ENCODE measurements at regions not wholly inside any gene's neighbourhood (a gene's known extent, or its start where the extent isn't known, plus 50 kb on each side); places are given as distances from the start of the nearest gene placed in this dataset.

DNA sequence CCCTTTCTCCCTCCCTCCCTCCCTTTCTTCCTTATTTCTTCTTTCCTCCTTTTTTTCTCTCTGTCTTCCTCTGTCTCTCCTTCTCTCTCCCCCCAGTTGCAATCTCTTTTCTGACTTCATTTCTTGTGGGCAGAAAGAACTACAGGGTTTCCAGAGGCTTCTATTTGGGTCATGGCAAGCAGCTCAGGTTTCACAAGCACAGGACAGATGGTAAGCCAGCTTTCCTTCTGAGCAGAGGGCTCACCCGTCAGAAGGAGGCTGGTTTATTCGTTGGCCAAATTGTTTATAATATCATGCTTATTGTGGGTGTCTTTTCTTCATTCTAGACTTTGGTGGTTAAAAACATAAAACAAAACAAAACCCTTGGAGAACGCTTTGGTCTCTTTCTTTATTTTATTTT lies 58.9 kb upstream of the CLMP start:
- no peak for DNase-seq

DNA sequence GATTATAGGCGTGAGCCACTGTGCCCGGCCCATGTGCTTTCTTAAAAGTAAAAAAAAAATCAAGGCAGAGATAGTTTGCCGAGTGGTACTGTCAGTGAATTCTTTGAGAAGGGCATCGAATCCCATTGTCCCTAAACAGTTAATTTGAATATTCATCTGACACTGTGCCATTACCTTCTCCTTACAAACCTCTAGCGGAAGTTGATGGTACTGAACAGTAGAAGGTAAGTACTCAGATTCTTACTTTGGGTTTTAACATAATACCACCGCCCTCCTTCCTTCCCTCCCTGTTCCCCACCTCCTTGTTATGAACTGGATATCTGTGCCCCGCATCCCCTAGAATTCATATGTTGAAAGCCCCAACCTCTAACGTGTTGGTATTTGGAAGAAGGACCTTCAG lies 58.2 kb upstream of the CLMP start:
- DNase-seq: no peak

DNA sequence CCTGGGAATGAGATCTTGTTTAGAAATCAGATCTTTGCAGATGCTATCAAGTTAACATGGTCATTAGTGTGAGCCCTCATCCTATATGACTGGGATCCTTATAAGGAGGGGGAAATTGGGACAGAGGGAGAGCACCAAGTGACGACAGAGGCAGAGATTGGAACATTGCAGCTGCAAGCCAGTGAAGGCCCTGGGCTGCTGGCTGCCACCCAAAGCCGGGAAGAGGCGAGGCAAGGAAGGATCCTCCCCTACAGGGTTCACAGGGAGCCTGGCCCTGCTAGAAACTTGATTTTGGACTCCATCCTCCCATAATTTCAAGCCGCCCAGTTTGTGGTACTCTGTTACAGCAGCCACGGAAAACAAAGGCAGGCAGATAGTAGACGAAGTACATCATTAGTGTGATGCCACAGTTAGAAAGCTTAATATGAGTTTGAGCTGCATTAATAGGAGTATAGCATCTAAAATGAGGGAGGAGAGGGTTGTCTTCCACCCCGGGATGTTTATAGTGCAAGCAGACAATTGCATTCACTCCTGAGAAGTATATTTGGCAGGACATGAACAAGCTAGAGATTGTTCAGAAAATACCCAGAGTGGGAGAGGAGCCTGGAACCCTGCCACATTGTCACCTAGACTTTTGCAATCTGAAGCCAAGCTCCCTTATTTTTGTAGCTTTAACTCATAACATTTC lies 56.8 kb upstream of the CLMP start:
- DNase-seq: no peak

DNA sequence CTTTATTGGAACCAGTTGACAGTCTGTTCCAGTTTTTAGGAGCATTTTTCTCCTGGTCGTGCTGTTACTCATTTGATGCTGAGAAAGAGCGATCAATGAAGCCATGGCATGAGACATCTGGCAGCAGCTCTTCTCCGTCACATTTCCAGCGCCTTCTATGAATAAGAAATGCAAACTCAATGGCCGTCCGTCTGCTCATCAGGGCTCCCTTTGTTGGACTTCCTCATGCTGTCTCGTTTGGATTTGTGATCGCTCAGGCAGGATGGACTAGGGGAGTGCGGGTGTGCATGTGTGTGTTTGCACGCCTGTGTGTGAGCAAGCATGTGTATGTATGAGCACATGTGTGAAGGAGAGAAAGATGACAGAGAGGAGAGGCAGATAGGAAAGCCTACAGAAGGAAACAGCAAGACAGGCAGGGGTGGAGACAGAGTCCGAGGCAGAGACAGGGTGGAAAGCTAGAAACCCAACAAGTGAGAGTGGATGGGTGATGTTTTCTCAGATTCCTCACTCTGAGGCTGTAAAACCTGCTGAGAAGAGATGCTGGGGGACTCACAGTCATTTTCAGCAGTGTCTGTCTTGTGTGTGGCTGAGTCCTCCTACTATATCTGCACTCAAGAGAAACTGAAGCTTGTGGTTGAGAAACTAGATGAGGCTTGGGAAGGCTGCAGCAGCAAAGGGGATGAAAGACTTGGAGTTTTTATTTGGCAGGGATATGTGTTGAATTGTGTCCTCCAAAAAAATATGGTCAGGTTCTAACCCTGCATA lies 56.0 kb upstream of the CLMP start:
- no peak for DNase-seq

DNA sequence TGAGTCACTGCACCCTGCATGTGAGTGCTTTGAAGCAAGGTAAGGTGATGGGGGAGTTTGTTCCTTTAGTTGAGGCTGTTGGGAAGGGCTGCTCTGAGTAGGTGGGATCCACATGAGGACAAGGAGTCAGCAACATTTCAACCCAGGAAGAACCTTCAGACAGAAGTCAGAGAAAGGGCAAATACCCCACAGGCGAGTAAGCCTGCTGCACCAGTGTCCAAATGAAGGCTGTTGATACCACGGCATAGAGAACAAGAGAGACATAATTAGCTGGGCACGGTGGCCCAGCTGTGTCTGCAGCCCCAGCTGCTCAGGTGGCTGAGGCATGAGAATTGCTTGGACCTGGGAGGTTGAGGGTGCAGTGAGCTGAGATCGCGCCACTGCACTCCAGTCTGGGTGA lies 54.3 kb upstream of the CLMP start:
- no peak for DNase-seq

DNA sequence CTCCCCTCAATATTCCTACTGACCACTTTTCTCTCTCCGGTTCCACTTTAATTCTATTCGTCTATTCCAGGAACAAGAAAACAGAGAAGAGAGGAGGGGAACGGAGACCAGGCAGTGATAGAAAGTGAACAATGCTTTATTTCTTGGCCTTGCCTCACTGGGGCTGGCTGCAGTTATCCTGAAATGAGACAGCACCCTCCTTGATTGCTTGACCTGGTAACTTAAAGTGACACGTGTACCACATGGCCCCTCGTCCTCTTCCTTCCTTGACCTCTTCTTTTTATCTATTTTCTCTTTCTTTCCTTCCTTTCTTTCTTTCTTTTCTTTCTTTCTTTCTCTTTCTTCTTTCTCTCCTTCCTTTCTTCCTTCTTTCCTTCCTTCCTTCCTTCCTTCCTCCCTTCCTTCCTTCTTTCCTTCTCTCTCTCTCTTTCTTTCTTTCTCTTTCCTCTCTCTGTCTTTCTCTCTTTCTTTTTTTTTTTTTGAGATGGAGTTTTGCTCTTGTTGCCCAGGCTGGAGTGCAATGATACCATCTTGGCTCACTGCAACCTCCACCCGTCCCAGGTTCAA lies 52.8 kb upstream of the CLMP start:
- DNase-seq: no peak

DNA sequence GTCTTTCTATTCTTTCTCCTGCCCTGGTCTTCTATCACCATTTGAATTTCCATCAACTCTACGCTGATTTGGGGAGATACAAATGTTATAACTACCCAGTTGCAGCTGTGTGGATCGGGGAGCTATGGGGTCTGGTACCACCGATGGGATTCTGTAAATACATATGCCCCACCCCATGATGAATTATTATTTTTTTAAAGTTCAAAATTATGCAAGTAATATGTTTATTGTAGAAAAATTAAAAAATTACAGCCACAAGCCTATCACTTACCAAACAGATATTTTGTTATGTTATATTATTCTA lies 52.4 kb upstream of the CLMP start:
- no peak for DNase-seq

DNA sequence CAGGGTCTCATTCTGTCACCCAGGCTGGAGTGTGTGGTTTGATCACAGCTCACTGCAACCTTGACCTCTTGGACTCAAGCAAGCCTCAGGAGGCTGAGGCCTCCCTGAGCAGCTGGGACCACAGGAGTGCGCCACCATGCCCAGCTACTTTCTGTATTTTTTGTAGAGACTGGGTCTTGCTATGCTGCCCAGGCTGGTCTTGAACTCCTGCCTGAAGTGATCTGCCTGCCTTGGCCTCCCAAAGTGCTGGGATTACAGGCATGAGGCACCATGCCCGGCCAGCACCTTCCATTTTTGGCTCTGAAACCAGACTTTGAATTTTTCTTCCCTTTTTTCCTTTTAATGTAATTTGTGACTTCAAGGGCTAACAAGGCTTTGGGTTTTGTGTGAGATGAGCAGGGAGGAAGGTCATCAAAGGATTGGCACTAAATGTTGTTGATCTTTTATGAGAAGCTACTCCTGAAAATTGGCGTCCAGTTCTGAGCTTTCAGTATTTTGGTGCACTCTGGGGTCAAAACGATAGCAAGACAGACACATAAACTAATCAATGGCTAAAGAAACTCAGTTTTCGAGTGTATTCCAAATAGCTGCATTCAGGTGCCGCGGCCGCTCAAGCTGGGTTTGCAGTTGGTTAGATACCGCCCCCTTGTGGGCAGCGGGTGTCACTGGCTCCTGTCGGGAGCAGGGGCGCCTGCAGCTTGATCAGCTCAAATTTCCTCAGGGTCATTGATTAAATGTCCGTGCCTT lies 51.9 kb upstream of the CLMP start:
- peak; percentile 84 to 85 for DNase-seq

DNA sequence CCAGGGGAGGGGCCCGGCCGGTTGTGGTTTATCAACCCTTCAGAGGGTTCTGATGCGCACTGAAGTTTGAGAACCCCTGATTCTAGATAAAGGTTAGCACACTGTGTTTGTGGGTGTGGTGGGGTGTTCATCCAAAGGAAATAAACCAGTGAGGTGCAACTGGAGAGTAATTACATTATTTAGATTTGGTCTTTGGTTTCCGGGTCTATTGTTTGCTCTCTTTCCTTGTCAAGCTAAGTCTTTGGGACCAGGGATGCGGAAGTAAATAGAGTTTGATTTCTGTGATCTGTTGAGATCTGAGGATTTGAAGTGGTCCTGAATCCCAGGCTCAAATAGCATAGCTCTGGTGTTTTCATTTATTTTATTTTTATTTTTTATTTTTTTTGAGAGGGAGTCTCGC lies 50.5 kb upstream of the CLMP start:
- no peak for DNase-seq
